ENCODE measurements at regions not wholly inside any gene's neighbourhood (a gene's known extent, or its start where the extent isn't known, plus 50 kb on each side); places are given as distances from the start of the nearest gene placed in this dataset.

GRCh38 chr2:106976548-106976947 is 90.6 kb upstream of the ST6GAL2 start:
- Histone ChIP-seq H3K4me3 (ENCODE audit: low read length in 2 of 2) (no peak overlapping the region), H3K4me2 (ENCODE audit: insufficient read depth, low read length, poor library complexity, severe bottlenecking) (no peak overlapping the region), H2AK5ac (ENCODE audit: low read depth, low read length) (no peak overlapping the region), H3K27me3 (ENCODE audit: control insufficient read depth in 3 of 3, insufficient read depth in 3 of 3, low read depth in 1 of 3, low read length in 3 of 3) (no peaks in the 10 kb centered on the region), H2BK15ac (ENCODE audit: low read length) (no peak overlapping the region), H4K91ac (ENCODE audit: low read depth, low read length, poor library complexity) (no peak overlapping the region), H3K23ac (ENCODE audit: low read depth, low read length, poor library complexity) (no peak overlapping the region), H3K4me1 (ENCODE audit: control insufficient read depth in 2 of 2, insufficient read depth in 1 of 2, low read depth in 1 of 2, low read length in 2 of 2) (no peaks in the 10 kb centered on the region), H3K18ac (ENCODE audit: low read length) (no peak overlapping the region), H4K8ac (ENCODE audit: low read depth, low read length) (no peak overlapping the region), H3K79me1 (ENCODE audit: low read depth, low read length) (no peaks in the 10 kb centered on the region), H3K27ac (replicated peaks; ENCODE audit: low read length) (no peak overlapping the region), H3K9ac (ENCODE audit: low read depth, low read length, poor library complexity) (no peak overlapping the region), H3K4ac (ENCODE audit: low read length) (no peak overlapping the region), H3K36me3 (replicated peaks in 1 of 2; ENCODE audit: control insufficient read depth in 2 of 2, insufficient read depth in 2 of 2, low read length in 2 of 2) (no peaks in the 10 kb centered on the region), H2BK120ac (ENCODE audit: low read depth, low read length) (no peak overlapping the region), H3K14ac (ENCODE audit: low read length) (no peak overlapping the region), H2BK12ac (ENCODE audit: low read length) (no peak overlapping the region), H2AFZ (ENCODE audit: low read length) (no peak overlapping the region), H2BK5ac (ENCODE audit: low read length) (no peak overlapping the region), H3K9me3 (replicated peaks in 1 of 2; ENCODE audit: control insufficient read depth in 2 of 2, insufficient read depth in 1 of 2, low read depth in 1 of 2, low read length in 2 of 2) (no peaks in the 10 kb centered on the region)
- DNase-seq (ENCODE audit: low spot score): no peak
- WGBS, 2 donors (ENCODE audit: extremely low coverage in 2 of 2, insufficient read length in 2 of 2, insufficient replicate concordance in 1 of 2): no CpG with 5 or more reads among the region's 6 CpGs

DNA sequence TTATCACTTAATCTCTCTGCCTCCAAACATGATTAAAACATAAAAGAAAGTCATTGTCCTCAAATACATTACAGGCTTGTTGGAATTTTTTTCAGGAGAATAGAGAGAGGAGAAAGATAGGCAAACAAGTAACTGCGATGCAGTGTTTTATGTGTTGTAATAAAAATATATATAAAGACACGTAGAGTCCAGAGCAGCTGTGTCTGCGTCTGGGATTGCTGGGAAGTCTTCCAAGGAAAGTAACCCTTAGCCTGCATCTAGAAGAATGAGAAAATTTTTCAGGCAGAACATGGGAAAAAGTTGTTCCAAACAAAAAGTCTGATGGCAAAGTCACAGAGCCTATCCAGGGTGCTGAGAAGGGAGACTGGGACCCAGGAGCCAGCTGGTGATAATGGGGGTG is 91.8 kb upstream of the ST6GAL2 start:
- Histone ChIP-seq H3K9ac (ENCODE audit: low read depth, low read length, poor library complexity) (no peak overlapping the region), H2AFZ (ENCODE audit: low read length) (no peak overlapping the region), H4K91ac (ENCODE audit: low read depth, low read length, poor library complexity) (no peak overlapping the region), H2BK120ac (ENCODE audit: low read depth, low read length) (no peak overlapping the region), H3K27me3 (ENCODE audit: control insufficient read depth in 3 of 3, insufficient read depth in 3 of 3, low read depth in 1 of 3, low read length in 3 of 3) (no peaks in the 10 kb centered on the region), H2BK15ac (ENCODE audit: low read length) (no peak overlapping the region), H3K4me3 (ENCODE audit: low read length in 2 of 2) (no peak overlapping the region), H3K23ac (ENCODE audit: low read depth, low read length, poor library complexity) (no peak overlapping the region), H3K14ac (ENCODE audit: low read length) (peak overlapping the region; percentile 17), H2BK5ac (ENCODE audit: low read length) (no peak overlapping the region), H3K36me3 (replicated peaks in 1 of 2; ENCODE audit: control insufficient read depth in 2 of 2, insufficient read depth in 2 of 2, low read length in 2 of 2) (no peaks in the 10 kb centered on the region), H3K4me2 (ENCODE audit: insufficient read depth, low read length, poor library complexity, severe bottlenecking) (no peak overlapping the region), H2AK5ac (ENCODE audit: low read depth, low read length) (no peak overlapping the region), H3K9me3 (replicated peaks in 1 of 2; ENCODE audit: control insufficient read depth in 2 of 2, insufficient read depth in 1 of 2, low read depth in 1 of 2, low read length in 2 of 2) (no peaks in the 10 kb centered on the region), H3K4ac (ENCODE audit: low read length) (no peak overlapping the region), H3K27ac (replicated peaks; ENCODE audit: low read length) (no peak overlapping the region), H4K8ac (ENCODE audit: low read depth, low read length) (no peak overlapping the region), H3K18ac (ENCODE audit: low read length) (no peak overlapping the region), H3K4me1 (ENCODE audit: control insufficient read depth in 2 of 2, insufficient read depth in 1 of 2, low read depth in 1 of 2, low read length in 2 of 2) (no peaks in the 10 kb centered on the region), H3K79me1 (ENCODE audit: low read depth, low read length) (no peaks in the 10 kb centered on the region), H2BK12ac (ENCODE audit: low read length) (no peak overlapping the region)
- no CpG with 5 or more reads among the region's 3 CpGs for WGBS, 2 donors (ENCODE audit: extremely low coverage in 2 of 2, insufficient read length in 2 of 2, insufficient replicate concordance in 1 of 2)
- no peak for DNase-seq (ENCODE audit: low spot score)

- no peaks in the 10 kb centered on the region for H3K9me3 ChIP-seq (replicated peaks in 1 of 2; ENCODE audit: control insufficient read depth in 2 of 2, insufficient read depth in 1 of 2, low read depth in 1 of 2, low read length in 2 of 2)
- H3K14ac ChIP-seq (ENCODE audit: low read length): no peak overlapping the region
- H3K36me3 ChIP-seq (replicated peaks in 1 of 2; ENCODE audit: control insufficient read depth in 2 of 2, insufficient read depth in 2 of 2, low read length in 2 of 2): no peaks in the 10 kb centered on the region
- no peak overlapping the region for H2BK12ac ChIP-seq (ENCODE audit: low read length)
- no peak overlapping the region for H3K9ac ChIP-seq (ENCODE audit: low read depth, low read length, poor library complexity)
- no peak overlapping the region for H2AK5ac ChIP-seq (ENCODE audit: low read depth, low read length)
- H3K4me2 ChIP-seq (ENCODE audit: insufficient read depth, low read length, poor library complexity, severe bottlenecking): no peak overlapping the region
- H2AFZ ChIP-seq (ENCODE audit: low read length): no peak overlapping the region
- H2BK5ac ChIP-seq (ENCODE audit: low read length): no peak overlapping the region
- H3K79me1 ChIP-seq (ENCODE audit: low read depth, low read length): no peaks in the 10 kb centered on the region
- WGBS, 2 donors (ENCODE audit: extremely low coverage in 2 of 2, insufficient read length in 2 of 2, insufficient replicate concordance in 1 of 2): no CpG with 5 or more reads among the region's 13 CpGs
- no peak overlapping the region for H3K4me3 ChIP-seq (ENCODE audit: low read length in 2 of 2)
- H2BK120ac ChIP-seq (ENCODE audit: low read depth, low read length): no peak overlapping the region
- no peak overlapping the region for H3K4ac ChIP-seq (ENCODE audit: low read length)
- no peak overlapping the region for H3K27ac ChIP-seq (replicated peaks; ENCODE audit: low read length)
- no peak overlapping the region for H4K91ac ChIP-seq (ENCODE audit: low read depth, low read length, poor library complexity)
- no peaks in the 10 kb centered on the region for H3K4me1 ChIP-seq (ENCODE audit: control insufficient read depth in 2 of 2, insufficient read depth in 1 of 2, low read depth in 1 of 2, low read length in 2 of 2)
- no peak overlapping the region for H4K8ac ChIP-seq (ENCODE audit: low read depth, low read length)
- H3K23ac ChIP-seq (ENCODE audit: low read depth, low read length, poor library complexity): no peak overlapping the region
- no peaks in the 10 kb centered on the region for H3K27me3 ChIP-seq (ENCODE audit: control insufficient read depth in 3 of 3, insufficient read depth in 3 of 3, low read depth in 1 of 3, low read length in 3 of 3)
- DNase-seq (ENCODE audit: low spot score): no peak
- no peak overlapping the region for H2BK15ac ChIP-seq (ENCODE audit: low read length)
- no peak overlapping the region for H3K18ac ChIP-seq (ENCODE audit: low read length)
Observed at GRCh38 chr2:106978647-106979046, 92.7 kb upstream of the ST6GAL2 start.

- no peak overlapping the region for H3K23ac ChIP-seq (ENCODE audit: low read depth, low read length, poor library complexity)
- H3K4me3 ChIP-seq (ENCODE audit: low read length in 2 of 2): no peak overlapping the region
- H4K91ac ChIP-seq (ENCODE audit: low read depth, low read length, poor library complexity): no peak overlapping the region
- no peak overlapping the region for H2BK120ac ChIP-seq (ENCODE audit: low read depth, low read length)
- H3K9me3 ChIP-seq (replicated peaks in 1 of 2; ENCODE audit: control insufficient read depth in 2 of 2, insufficient read depth in 1 of 2, low read depth in 1 of 2, low read length in 2 of 2): no peaks in the 10 kb centered on the region
- H3K4me2 ChIP-seq (ENCODE audit: insufficient read depth, low read length, poor library complexity, severe bottlenecking): no peak overlapping the region
- H3K9ac ChIP-seq (ENCODE audit: low read depth, low read length, poor library complexity): no peak overlapping the region
- H2AFZ ChIP-seq (ENCODE audit: low read length): no peak overlapping the region
- H3K4ac ChIP-seq (ENCODE audit: low read length): no peak overlapping the region
- H2BK12ac ChIP-seq (ENCODE audit: low read length): no peak overlapping the region
- no peaks in the 10 kb centered on the region for H3K79me1 ChIP-seq (ENCODE audit: low read depth, low read length)
- no peaks in the 10 kb centered on the region for H3K36me3 ChIP-seq (replicated peaks in 1 of 2; ENCODE audit: control insufficient read depth in 2 of 2, insufficient read depth in 2 of 2, low read length in 2 of 2)
- H4K8ac ChIP-seq (ENCODE audit: low read depth, low read length): no peak overlapping the region
- H3K4me1 ChIP-seq (ENCODE audit: control insufficient read depth in 2 of 2, insufficient read depth in 1 of 2, low read depth in 1 of 2, low read length in 2 of 2): no peaks in the 10 kb centered on the region
- H2BK5ac ChIP-seq (ENCODE audit: low read length): no peak overlapping the region
- WGBS, 2 donors (ENCODE audit: extremely low coverage in 2 of 2, insufficient read length in 2 of 2, insufficient replicate concordance in 1 of 2): no CpG with 5 or more reads among the region's 1 CpG
- H2AK5ac ChIP-seq (ENCODE audit: low read depth, low read length): no peak overlapping the region
- no peaks in the 10 kb centered on the region for H3K27me3 ChIP-seq (ENCODE audit: control insufficient read depth in 3 of 3, insufficient read depth in 3 of 3, low read depth in 1 of 3, low read length in 3 of 3)
- no peak overlapping the region for H3K14ac ChIP-seq (ENCODE audit: low read length)
- H2BK15ac ChIP-seq (ENCODE audit: low read length): no peak overlapping the region
- H3K18ac ChIP-seq (ENCODE audit: low read length): no peak overlapping the region
- no peak for DNase-seq (ENCODE audit: low spot score)
- H3K27ac ChIP-seq (replicated peaks; ENCODE audit: low read length): no peak overlapping the region
Observed at GRCh38 chr2:106981491-106981890, 95.5 kb upstream of the ST6GAL2 start.
